Adrenal gland (tissue), 5 donors: ENCODE measurements at regions not wholly inside any gene's neighbourhood (a gene's known extent, or its start where the extent isn't known, plus 50 kb on each side); places are given as distances from the start of the nearest gene placed in this dataset.

Experiments
- POLR2A ChIP-seq, 2 donors: fragments of 450-650 bp; IDR thresholded peaks; one replicate each; pipeline ENCODE4 v1.6.1; 2017; ENCODE audit warnings: antibody characterized with exemption in 2 of 2, mild to moderate bottlenecking in 2 of 2, moderate library complexity in 1 of 2
- TF ChIP-seq, protein P1 (sequence below), 6 experiments: fragments of 450-650 bp in 4 of 6; fragments of 200-600 bp in 2 of 6; sonication (generic) in 1 of 6; IDR thresholded peaks; 1 replicate in 5 of 6; 2 replicates in 1 of 6; pipeline versions ENCODE4 v1.5.1 to v1.8.0; 2016 to 2021; ENCODE audit warnings: antibody characterized with exemption in 6 of 6, mild to moderate bottlenecking in 2 of 6, moderate library complexity in 1 of 6
- donor health status: DM: no; HTN: no; CAD: no.

- TF ChIP-seq, protein P1, sequence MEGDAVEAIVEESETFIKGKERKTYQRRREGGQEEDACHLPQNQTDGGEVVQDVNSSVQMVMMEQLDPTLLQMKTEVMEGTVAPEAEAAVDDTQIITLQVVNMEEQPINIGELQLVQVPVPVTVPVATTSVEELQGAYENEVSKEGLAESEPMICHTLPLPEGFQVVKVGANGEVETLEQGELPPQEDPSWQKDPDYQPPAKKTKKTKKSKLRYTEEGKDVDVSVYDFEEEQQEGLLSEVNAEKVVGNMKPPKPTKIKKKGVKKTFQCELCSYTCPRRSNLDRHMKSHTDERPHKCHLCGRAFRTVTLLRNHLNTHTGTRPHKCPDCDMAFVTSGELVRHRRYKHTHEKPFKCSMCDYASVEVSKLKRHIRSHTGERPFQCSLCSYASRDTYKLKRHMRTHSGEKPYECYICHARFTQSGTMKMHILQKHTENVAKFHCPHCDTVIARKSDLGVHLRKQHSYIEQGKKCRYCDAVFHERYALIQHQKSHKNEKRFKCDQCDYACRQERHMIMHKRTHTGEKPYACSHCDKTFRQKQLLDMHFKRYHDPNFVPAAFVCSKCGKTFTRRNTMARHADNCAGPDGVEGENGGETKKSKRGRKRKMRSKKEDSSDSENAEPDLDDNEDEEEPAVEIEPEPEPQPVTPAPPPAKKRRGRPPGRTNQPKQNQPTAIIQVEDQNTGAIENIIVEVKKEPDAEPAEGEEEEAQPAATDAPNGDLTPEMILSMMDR (IDR thresholded peaks at IDR 0.05) = no peak
- no peak for TF ChIP-seq POLR2A (IDR thresholded peaks at IDR 0.05)
Measured at GRCh38 chr22:44363980-44364750, 51.4 kb upstream of the SHISAL1 start.
